ENCODE measurements at regions not wholly inside any gene's neighbourhood (a gene's known extent, or its start where the extent isn't known, plus 50 kb on each side); places are given as distances from the start of the nearest gene placed in this dataset.

- ATAC-seq = peak; percentile 59
- H3K36me3 ChIP-seq (ENCODE audit: insufficient read depth) = no peaks in the 10 kb centered on the region
- H3K27me3 Mint-ChIP-seq (ENCODE audit: insufficient read depth, low read depth, poor library complexity) = peaks cover 10% of the 10 kb centered on the region
- H3K79me2 ChIP-seq (replicated peaks; ENCODE audit: insufficient read depth) = peaks cover 35% of the 10 kb centered on the region
- no peaks in the 10 kb centered on the region for H3K36me3 Mint-ChIP-seq (ENCODE audit: low read depth)
- no peak overlapping the region for H3K4me2 ChIP-seq
- no peak overlapping the region for H3K4me3 ChIP-seq
- H3K27me3 ChIP-seq (ENCODE audit: insufficient read depth) = no peaks in the 10 kb centered on the region
- H3K4me3 Mint-ChIP-seq = no peak overlapping the region
- DNase-seq (ENCODE audit: low spot score) = peak; percentile 87
- no peak overlapping the region for H3K27ac Mint-ChIP-seq
- H3K9me2 ChIP-seq (ENCODE audit: insufficient read depth) = no peaks in the 10 kb centered on the region
- no peak for TF ChIP-seq POLR2AphosphoS5 (IDR thresholded peaks at IDR 0.05; ENCODE audit: low read depth)
- no peak for TF ChIP-seq JUNB (IDR thresholded peaks at IDR 0.05; ENCODE audit: unreplicated experiment)
- TF ChIP-seq, protein P1, sequence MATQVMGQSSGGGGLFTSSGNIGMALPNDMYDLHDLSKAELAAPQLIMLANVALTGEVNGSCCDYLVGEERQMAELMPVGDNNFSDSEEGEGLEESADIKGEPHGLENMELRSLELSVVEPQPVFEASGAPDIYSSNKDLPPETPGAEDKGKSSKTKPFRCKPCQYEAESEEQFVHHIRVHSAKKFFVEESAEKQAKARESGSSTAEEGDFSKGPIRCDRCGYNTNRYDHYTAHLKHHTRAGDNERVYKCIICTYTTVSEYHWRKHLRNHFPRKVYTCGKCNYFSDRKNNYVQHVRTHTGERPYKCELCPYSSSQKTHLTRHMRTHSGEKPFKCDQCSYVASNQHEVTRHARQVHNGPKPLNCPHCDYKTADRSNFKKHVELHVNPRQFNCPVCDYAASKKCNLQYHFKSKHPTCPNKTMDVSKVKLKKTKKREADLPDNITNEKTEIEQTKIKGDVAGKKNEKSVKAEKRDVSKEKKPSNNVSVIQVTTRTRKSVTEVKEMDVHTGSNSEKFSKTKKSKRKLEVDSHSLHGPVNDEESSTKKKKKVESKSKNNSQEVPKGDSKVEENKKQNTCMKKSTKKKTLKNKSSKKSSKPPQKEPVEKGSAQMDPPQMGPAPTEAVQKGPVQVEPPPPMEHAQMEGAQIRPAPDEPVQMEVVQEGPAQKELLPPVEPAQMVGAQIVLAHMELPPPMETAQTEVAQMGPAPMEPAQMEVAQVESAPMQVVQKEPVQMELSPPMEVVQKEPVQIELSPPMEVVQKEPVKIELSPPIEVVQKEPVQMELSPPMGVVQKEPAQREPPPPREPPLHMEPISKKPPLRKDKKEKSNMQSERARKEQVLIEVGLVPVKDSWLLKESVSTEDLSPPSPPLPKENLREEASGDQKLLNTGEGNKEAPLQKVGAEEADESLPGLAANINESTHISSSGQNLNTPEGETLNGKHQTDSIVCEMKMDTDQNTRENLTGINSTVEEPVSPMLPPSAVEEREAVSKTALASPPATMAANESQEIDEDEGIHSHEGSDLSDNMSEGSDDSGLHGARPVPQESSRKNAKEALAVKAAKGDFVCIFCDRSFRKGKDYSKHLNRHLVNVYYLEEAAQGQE (IDR thresholded peaks at IDR 0.05; ENCODE audit: unreplicated experiment) = no peak
- TF ChIP-seq ZNF462 (CRISPR knock-in tag; IDR thresholded peaks at IDR 0.05) = no peak
- TF ChIP-seq, protein P2, sequence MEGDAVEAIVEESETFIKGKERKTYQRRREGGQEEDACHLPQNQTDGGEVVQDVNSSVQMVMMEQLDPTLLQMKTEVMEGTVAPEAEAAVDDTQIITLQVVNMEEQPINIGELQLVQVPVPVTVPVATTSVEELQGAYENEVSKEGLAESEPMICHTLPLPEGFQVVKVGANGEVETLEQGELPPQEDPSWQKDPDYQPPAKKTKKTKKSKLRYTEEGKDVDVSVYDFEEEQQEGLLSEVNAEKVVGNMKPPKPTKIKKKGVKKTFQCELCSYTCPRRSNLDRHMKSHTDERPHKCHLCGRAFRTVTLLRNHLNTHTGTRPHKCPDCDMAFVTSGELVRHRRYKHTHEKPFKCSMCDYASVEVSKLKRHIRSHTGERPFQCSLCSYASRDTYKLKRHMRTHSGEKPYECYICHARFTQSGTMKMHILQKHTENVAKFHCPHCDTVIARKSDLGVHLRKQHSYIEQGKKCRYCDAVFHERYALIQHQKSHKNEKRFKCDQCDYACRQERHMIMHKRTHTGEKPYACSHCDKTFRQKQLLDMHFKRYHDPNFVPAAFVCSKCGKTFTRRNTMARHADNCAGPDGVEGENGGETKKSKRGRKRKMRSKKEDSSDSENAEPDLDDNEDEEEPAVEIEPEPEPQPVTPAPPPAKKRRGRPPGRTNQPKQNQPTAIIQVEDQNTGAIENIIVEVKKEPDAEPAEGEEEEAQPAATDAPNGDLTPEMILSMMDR (conservative IDR thresholded peaks at IDR 0.05; ENCODE audit: low read depth in 2 of 2) = peak; percentile 95 to 97
- no peak overlapping the region for H3K27ac ChIP-seq (ENCODE audit: low read depth)
- no peaks in the 10 kb centered on the region for H3F3A ChIP-seq (replicated peaks; ENCODE audit: low read depth)
- H4K20me1 ChIP-seq (replicated peaks; ENCODE audit: insufficient read depth) = peaks cover 4% of the 10 kb centered on the region; the same call in 1 of the 2 replicates
- H3K4me1 Mint-ChIP-seq = peaks cover 41% of the 10 kb centered on the region
- H3K4me1 ChIP-seq (ENCODE audit: insufficient read depth) = peaks cover 20% of the 10 kb centered on the region
- H3K9me3 Mint-ChIP-seq = no peaks in the 10 kb centered on the region
- no peak overlapping the region for H2AFZ ChIP-seq
These were observed 89.6 kb upstream of the NHSL1 start for GRCh38 chr6:138588805-138589434.

Measured in GM23338 (cell line).